BLaER1 treated with 17β-estradiol and CSF1 and Interleukin-3, amounts not matched to agents 10 nM and 100 nM (cell line): ENCODE measurements at regions not wholly inside any gene's neighbourhood (a gene's known extent, or its start where the extent isn't known, plus 50 kb on each side); places are given as distances from the start of the nearest gene placed in this dataset.
"Not testable (repeated sequence)": the region's sequence is repeated elsewhere in the genome, so short reads cannot be mapped to it uniquely, and the experiment has no call there.

Experiments
- H3K27ac ChIP-seq, 11 experiments: shearing (Covaris generic); formaldehyde crosslinking; 2 replicates each; pipeline ENCODE4 v1.8.1; 2022
- H3K27me3 ChIP-seq, 11 experiments: shearing (Covaris generic); formaldehyde crosslinking; 2 replicates each; pipeline ENCODE4 v1.8.1; 2022
- H3K36me3 ChIP-seq, 11 experiments: shearing (Covaris generic); formaldehyde crosslinking; 2 replicates each; pipeline ENCODE4 v1.8.1; 2022
- H3K4me1 ChIP-seq, 10 experiments: shearing (Covaris generic); formaldehyde crosslinking; 2 replicates each; pipeline ENCODE4 v1.8.1; 2022
- H3K4me2 ChIP-seq, 11 experiments: shearing (Covaris generic); formaldehyde crosslinking; 2 replicates each; pipeline ENCODE4 v1.8.1; 2022
- H3K4me3 ChIP-seq, 10 experiments: shearing (Covaris generic); formaldehyde crosslinking; 2 replicates each; pipeline ENCODE4 v1.8.1; 2022
- H3K9ac ChIP-seq, 11 experiments: shearing (Covaris generic); formaldehyde crosslinking; 2 replicates each; pipeline ENCODE4 v1.8.1; 2022
- H3K9me3 ChIP-seq, 11 experiments: shearing (Covaris generic); formaldehyde crosslinking; replicated peaks in 1 of 11; 2 replicates each; pipeline ENCODE4 v1.8.1; 2022
- H4K20me1 ChIP-seq, 11 experiments: shearing (Covaris generic); formaldehyde crosslinking; 2 replicates each; pipeline ENCODE4 v1.8.1; 2022
- Cebpa-rat ChIP-seq, 11 experiments: shearing (Covaris generic); IDR thresholded peaks; 2 replicates each; pipeline ENCODE4 v1.8.1; 2022

DNA sequence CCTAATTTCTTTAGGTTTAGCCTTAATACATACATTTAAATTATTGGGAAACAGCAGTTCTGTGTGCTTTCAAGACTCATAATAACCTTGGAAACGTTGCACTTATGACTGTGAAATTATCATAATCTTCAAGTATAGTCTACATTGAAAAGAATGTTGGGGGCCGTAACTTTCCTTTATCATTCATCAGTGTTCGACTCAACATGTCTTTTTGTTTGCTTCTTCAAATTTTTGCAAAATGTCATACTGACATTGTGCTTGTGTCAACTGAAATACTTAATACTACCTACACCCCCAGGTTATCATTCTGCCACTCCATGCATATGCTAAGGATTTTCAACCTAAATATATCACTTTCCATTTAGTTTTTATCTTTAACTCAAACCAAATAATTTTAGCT, 1562.9 kb downstream of the OLFM4 start:
- Histone ChIP-seq H3K9me3 (peaks cover 0 to 7% (median 0%) of the 10 kb centered on the region in 11 experiments; a peak in 1 of 22 replicates), H3K36me3 (no peaks in the 10 kb centered on the region), H3K27me3 (no peaks in the 10 kb centered on the region), H3K9ac (no peak overlapping the region), H3K4me2 (no peak overlapping the region), H3K4me1 (no peaks in the 10 kb centered on the region), H4K20me1 (no peaks in the 10 kb centered on the region), H3K27ac (no peak overlapping the region), H3K4me3 (no peak overlapping the region)
- TF ChIP-seq Cebpa-rat (IDR thresholded peaks at IDR 0.05) = no peak

DNA sequence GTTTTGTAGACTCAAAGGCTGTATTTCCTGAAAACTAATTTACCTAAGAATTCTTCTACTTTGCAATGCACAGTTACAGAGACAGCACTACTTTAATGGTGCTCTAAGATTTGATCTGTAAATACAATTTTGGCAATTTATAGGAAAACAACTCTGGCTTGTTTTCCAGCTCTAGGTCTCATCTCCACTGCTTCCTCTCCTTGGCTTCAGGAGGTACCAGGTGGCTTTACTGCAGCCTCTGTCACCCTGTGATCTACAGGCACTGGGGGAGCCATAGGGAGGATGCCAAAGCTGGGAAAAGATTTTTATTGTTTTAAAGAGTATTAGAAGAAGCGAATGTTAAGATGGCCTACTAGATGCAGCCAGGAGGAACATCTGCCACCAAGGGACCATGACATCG, 1563.6 kb downstream of the OLFM4 start:
- no peaks in the 10 kb centered on the region for H3K36me3 ChIP-seq
- no peak overlapping the region for H3K27ac ChIP-seq
- H3K4me2 ChIP-seq = no peak overlapping the region
- no peak overlapping the region for H3K9ac ChIP-seq
- H3K4me1 ChIP-seq = no peaks in the 10 kb centered on the region
- H3K9me3 ChIP-seq = peaks cover 0 to 7% (median 0%) of the 10 kb centered on the region in 11 experiments; a peak in 1 of 22 replicates
- no peaks in the 10 kb centered on the region for H4K20me1 ChIP-seq
- no peak for TF ChIP-seq Cebpa-rat (IDR thresholded peaks at IDR 0.05)
- no peaks in the 10 kb centered on the region for H3K27me3 ChIP-seq
- no peak overlapping the region for H3K4me3 ChIP-seq

DNA sequence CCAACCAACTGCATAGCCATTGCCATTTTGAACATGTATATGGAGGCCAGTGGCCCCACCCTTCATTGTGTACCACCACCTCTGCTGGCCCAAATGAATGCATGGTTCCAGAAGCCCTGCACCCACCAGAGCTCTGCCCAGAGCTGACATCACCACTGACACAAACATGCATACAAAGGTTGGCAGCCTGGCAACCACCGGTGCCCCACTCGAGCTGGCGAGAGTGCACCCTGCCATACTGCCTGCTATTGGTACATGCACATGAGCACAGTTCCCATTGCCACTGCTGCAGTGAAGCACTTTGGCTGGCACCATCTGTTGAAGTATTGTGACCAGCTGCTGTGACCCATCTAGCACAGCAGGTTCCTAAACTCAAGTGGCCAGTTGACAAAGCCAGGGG, 1564.9 kb downstream of the OLFM4 start:
- Histone ChIP-seq H3K4me1 (no peaks in the 10 kb centered on the region), H3K9me3 (peaks cover 0 to 7% (median 0%) of the 10 kb centered on the region in 11 experiments; a peak in 1 of 22 replicates), H3K27ac (no peak overlapping the region), H3K27me3 (no peaks in the 10 kb centered on the region), H3K4me3 (no peak overlapping the region), H3K36me3 (no peaks in the 10 kb centered on the region), H4K20me1 (no peaks in the 10 kb centered on the region), H3K4me2 (no peak overlapping the region), H3K9ac (no peak overlapping the region)
- no peak for TF ChIP-seq Cebpa-rat (IDR thresholded peaks at IDR 0.05)

- Histone ChIP-seq H3K4me1 (no peaks in the 10 kb centered on the region), H3K4me3 (no peak overlapping the region), H3K9ac (no peak overlapping the region), H3K36me3 (no peaks in the 10 kb centered on the region), H4K20me1 (no peaks in the 10 kb centered on the region), H3K27me3 (no peaks in the 10 kb centered on the region), H3K4me2 (no peak overlapping the region), H3K9me3 (peaks cover 0 to 11% (median 4%) of the 10 kb centered on the region in 11 experiments; a peak in 5 of 22 replicates), H3K27ac (no peak overlapping the region)
- no peak for TF ChIP-seq Cebpa-rat (IDR thresholded peaks at IDR 0.05)
These were observed 1569.0 kb downstream of the OLFM4 start for GRCh38 chr13:54597540-54598088.

DNA sequence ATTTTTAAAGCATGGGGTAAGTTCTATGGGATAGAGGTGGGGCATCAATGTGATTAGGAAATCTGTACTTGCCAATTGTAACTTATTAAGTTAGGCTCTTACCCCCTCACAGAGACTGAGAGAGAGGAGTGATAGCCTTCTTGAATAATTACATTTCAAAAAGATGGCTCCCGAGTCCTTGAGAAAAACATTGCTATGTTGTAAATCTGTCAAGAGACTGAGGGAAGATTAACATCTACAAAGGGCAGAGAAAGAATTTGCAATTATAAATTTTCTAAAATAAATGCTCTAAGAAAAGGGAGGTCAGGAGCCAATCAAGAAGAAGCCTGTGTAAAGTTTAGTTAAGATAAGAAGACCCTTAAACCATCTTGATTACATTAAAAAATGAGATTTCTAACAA, 1570.8 kb downstream of the OLFM4 start:
- Histone ChIP-seq H3K4me3 (no peak overlapping the region), H4K20me1 (no peaks in the 10 kb centered on the region), H3K36me3 (no peaks in the 10 kb centered on the region), H3K27ac (no peak overlapping the region), H3K27me3 (no peaks in the 10 kb centered on the region), H3K9ac (no peak overlapping the region), H3K9me3 (peaks cover 0 to 7% (median 4%) of the 10 kb centered on the region in 11 experiments; a peak in 4 of 22 replicates), H3K4me1 (no peaks in the 10 kb centered on the region), H3K4me2 (no peak overlapping the region)
- TF ChIP-seq Cebpa-rat (IDR thresholded peaks at IDR 0.05) = no peak

DNA sequence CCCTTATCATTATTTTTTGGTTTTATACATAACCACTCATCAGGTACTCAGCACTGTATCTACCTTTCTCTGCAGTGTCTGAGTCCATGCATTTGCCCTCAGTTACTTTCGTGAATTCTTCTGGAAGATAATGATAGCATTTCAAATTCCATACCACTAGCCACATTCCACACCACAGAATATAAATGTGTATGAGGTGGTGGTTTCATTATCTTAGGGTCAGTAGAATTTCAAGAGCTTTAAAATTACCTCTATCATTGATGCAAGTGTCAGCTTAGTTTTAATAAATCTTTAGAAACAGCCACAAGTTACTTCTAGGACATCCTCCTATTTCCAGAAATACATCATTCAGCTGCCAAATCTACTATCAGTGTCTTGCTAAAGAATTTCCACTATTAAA, 1578.3 kb downstream of the OLFM4 start:
- H3K9me3 ChIP-seq = peaks cover 0 to 5% (median 2%) of the 10 kb centered on the region in 11 experiments; a peak in 4 of 22 replicates

GRCh38 chr13:54607421-54607820, 1578.8 kb downstream of the OLFM4 start:
- H3K4me2 ChIP-seq = no peak overlapping the region
- no peak for TF ChIP-seq Cebpa-rat (IDR thresholded peaks at IDR 0.05)
- H3K9ac ChIP-seq = no peak overlapping the region
- H3K4me3 ChIP-seq = no peak overlapping the region
- no peaks in the 10 kb centered on the region for H3K36me3 ChIP-seq
- no peaks in the 10 kb centered on the region for H3K27me3 ChIP-seq
- no peaks in the 10 kb centered on the region for H4K20me1 ChIP-seq
- H3K9me3 ChIP-seq = 0 out of 22 replicates have a peak, but pooled peaks cover 0 to under 1% (median 0%) of the 10 kb centered on the region in 11 experiments
- H3K4me1 ChIP-seq = no peaks in the 10 kb centered on the region
- no peak overlapping the region for H3K27ac ChIP-seq

More for the DNA sequence above, 1578.3 kb downstream of the OLFM4 start:
- H3K4me2 ChIP-seq = no peak overlapping the region
- no peaks in the 10 kb centered on the region for H4K20me1 ChIP-seq
- no peak overlapping the region for H3K27ac ChIP-seq
- H3K36me3 ChIP-seq = no peaks in the 10 kb centered on the region
- no peak overlapping the region for H3K9ac ChIP-seq
- no peaks in the 10 kb centered on the region for H3K27me3 ChIP-seq
- H3K4me3 ChIP-seq = no peak overlapping the region
- TF ChIP-seq Cebpa-rat (IDR thresholded peaks at IDR 0.05) = no peak
- no peaks in the 10 kb centered on the region for H3K4me1 ChIP-seq

DNA sequence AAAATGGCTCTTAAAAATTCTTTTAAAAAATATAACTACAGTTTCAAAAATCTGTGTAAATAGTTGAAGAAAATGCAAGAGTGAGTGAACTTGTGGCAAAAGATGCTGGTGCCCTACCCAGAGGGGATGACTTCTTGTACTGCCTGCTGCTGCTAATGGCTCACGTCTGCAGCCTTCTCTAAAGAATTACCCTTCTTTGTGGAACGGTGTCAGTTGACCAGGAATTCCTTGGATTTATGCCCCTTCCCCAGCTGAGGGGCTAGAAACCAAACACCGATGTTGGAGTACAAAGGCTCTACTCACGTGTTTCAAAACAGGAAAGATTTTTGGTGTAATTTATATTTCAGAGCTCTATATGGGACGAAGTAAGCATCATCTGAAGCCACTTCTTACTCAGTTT, 1582.8 kb downstream of the OLFM4 start:
- no peaks in the 10 kb centered on the region for H3K4me1 ChIP-seq
- no peak overlapping the region for H3K9ac ChIP-seq
- H3K4me2 ChIP-seq = no peak overlapping the region
- H3K27ac ChIP-seq = no peak overlapping the region
- H3K27me3 ChIP-seq = no peaks in the 10 kb centered on the region
- H3K9me3 ChIP-seq = no peaks in the 10 kb centered on the region
- H4K20me1 ChIP-seq = no peaks in the 10 kb centered on the region
- no peaks in the 10 kb centered on the region for H3K36me3 ChIP-seq
- H3K4me3 ChIP-seq = no peak overlapping the region
- no peak for TF ChIP-seq Cebpa-rat (IDR thresholded peaks at IDR 0.05)

- no peak overlapping the region for H3K27ac ChIP-seq
- H3K4me3 ChIP-seq = no peak overlapping the region
- H3K4me2 ChIP-seq = no peak overlapping the region
- no peaks in the 10 kb centered on the region for H3K36me3 ChIP-seq
- H4K20me1 ChIP-seq = no peaks in the 10 kb centered on the region
- H3K9ac ChIP-seq = no peak overlapping the region
- H3K27me3 ChIP-seq = no peaks in the 10 kb centered on the region
- no peaks in the 10 kb centered on the region for H3K9me3 ChIP-seq
- no peaks in the 10 kb centered on the region for H3K4me1 ChIP-seq
- no peak for TF ChIP-seq Cebpa-rat (IDR thresholded peaks at IDR 0.05)
These were observed 1586.1 kb downstream of the OLFM4 start for GRCh38 chr13:54614726-54615125.

DNA sequence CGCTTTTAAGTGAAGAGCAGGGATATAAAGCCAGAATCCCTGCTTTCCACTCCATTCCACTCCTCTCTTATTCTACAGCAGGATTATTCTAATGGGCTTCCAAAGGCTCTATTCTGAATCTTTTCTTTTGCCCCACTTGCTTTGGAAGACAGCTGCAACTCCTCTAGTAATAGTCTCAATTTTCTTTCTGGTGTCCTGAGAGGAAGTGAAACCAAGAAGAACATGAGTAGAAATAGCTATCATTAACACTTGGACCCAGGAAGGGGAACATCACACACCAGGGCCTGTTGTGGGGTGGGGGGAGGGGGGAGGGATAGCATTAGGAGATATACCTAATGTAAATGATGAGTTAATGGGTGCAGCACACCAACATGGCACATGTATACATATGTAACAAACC, 1597.9 kb downstream of the OLFM4 start:
- H4K20me1 ChIP-seq, H3K27me3 ChIP-seq, H3K4me3 ChIP-seq, H3K9me3 ChIP-seq, H3K27ac ChIP-seq, H3K36me3 ChIP-seq, H3K9ac ChIP-seq, H3K4me1 ChIP-seq: not testable (repeated sequence)
- H3K4me2 ChIP-seq = peak overlapping the region in 8 of 11 experiments; percentile 5 to 68 (median 34); a peak in 10 of 22 replicates
